ENCODE measurements at regions not wholly inside any gene's neighbourhood (a gene's known extent, or its start where the extent isn't known, plus 50 kb on each side); places are given as distances from the start of the nearest gene placed in this dataset.
"Not testable (repeated sequence)": the region's sequence is repeated elsewhere in the genome, so short reads cannot be mapped to it uniquely, and the experiment has no call there.

DNA sequence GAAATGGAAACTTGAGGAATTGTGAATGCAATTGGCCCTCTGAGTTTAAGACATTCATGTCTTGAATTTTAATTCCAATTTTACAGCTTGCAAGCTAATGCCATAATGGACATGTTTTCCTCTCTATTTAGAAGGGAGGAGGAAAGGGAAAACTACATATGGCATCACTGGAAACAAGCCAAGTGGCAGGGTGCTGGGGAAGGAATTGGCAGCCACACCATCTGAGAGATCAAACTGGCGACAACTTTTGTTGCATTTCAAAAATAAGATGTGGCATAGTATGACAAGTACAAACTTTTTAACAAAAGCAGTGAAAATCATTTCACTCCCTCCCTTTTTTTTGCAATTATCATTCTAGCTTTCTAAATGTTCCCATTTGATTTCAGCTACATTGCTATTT, 615.6 kb downstream of the CENPC start:
- no peak for DNase-seq (ENCODE audit: low read depth in 2 of 2)

DNA sequence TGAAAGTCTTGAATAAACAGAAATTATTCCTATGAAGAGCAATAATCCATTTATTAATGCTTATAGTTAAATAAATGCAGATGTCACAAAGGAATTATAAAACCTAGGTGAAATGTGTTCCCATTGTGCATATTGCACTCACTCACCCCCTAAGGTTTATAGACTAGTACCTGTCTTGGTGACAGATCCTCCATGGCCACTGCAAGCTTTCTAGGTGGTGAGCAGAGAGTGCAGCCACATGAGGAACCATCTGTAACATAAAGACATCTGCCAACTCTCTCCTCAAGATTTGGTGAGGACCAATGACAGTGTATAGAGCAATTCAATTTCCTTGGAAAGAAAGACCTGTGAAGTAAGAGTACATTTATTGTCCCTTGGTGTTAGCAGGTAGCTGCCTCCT, 616.4 kb downstream of the CENPC start:
- not testable (repeated sequence) for DNase-seq (ENCODE audit: low read depth in 2 of 2)

DNA sequence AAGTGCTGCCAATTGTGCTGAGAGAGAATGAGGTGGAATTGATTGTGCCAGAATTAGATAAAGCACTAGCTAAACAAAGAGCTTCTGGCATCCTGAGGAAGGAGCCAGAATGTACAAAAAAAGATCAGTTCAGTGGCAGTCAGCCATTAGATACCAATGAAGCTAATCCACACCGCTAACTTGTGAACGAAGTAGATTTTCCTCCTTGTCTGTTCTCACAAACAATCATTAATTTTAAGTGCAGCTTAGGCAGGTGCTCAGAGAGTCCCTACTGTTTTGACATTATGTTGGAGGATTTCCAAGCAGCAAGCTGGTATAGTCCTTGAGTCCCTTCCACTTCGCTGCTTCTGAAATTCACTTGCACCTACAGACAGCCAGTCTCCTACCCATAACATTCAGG, 617.4 kb downstream of the CENPC start:
- no peak for DNase-seq (ENCODE audit: low read depth in 2 of 2)

DNA sequence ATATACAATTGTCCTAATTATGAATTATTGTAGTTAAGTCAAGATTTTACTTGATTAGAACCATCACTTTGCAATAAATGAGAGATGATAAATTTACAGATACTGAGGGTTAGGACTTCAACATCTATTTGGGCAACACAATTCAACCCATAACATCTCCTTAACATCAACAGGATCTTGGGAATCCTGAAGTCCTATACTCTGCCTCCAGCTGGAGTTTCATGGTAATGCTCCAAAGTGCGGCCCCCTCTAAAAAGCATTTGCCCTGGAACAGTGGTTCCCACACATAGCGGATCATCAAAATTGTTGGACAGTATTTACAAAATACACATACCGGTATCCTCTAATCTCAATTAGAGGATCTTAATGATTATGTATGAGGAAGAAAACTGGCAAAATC, 618.6 kb downstream of the CENPC start:
- no peak for DNase-seq (ENCODE audit: low read depth in 2 of 2)

DNA sequence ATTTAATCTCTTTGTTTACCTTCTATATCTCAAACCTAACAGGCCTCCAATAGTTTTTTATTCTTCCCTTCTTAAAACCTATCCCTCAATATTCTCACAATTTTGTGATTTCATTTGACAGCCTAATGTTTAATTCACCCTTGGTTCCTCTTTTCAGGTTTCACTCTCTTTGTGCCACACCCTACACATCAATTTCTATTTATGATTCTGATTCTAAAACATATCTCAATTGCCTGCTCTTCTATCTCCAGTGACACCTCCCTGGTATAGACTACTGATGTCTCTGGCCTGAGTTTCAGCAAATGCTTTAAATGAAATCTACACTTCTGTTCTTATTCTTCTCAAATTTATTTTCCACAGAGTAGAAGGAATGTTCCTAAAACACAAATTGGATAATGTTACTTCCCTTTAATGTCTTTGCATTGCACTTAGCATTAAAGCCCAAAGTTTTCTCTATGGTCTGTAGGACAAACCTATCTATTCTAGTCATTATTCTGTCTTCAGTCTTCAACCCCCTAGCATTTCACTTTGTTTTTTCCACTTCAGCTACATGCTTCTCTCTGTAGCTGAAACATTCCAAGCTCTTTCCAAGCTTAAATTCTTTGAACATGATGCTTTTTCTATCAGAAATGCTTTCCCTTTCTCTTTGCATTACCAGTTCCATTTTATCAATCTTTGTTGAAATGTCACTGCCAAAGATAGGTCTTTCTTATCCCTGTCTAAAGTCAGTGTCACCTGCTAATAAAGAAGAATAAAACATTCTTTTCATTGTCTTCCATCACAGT, 622.0 kb downstream of the CENPC start:
- DNase-seq (ENCODE audit: low read depth in 2 of 2): no peak

DNA sequence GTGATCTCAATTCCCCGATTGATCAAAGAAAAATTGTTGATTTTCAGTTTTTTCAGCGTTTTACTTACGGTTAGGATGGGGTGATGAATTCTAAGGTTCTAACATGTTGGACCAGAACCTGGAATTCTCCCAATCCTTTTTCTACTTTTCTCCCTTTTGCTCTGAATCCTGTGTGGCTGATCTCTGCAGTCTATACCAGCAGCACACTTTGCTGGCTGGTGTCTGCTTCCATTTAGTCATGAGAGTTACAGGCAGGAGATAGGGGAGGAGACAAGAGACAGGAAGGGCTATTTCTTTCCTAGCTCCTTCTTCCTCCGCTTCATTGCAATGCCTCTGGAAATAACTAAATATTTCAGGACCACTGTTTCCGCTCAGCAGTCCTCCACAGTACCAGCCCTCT, 623.9 kb downstream of the CENPC start:
- no peak for DNase-seq (ENCODE audit: low read depth in 2 of 2)

DNA sequence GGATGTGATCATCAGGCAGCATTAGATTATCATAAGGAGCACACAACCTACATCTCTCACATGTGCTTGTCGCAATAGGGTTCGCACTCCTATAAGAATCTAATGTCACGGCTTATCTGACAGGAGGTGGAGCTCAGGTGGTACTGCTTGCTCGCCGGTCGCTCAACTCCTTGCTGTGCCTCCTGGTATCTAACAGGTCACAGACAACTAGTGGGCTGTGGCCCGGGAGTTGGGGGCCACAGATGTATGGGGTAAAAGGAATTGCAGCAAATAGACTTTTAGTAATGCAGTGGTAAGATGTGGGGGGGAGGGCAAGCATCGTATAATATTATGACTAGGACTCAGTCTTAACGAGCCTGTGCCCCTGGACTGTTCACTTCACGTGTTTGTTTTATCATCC, 624.8 kb downstream of the CENPC start:
- no peak for DNase-seq (ENCODE audit: low read depth in 2 of 2)

DNA sequence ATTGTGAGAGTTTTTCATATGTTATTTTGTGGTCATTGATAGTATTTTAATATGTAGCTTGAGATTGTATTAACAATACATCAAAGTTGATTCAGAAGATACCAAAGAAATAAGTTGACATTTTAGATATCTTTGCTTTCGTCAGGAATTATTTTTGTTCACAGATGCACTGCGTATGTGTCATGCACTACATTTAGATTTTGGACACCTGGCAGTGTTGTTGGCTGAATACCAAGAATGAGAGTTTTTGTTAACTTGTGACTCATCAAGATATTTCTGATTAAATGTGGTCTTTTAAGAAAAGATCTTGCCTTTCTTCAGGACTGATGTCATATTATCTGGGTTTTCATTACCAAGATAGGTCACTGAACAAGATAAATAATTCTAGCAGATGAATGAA, 633.4 kb downstream of the CENPC start:
- no peak for DNase-seq (ENCODE audit: low read depth in 2 of 2)

DNA sequence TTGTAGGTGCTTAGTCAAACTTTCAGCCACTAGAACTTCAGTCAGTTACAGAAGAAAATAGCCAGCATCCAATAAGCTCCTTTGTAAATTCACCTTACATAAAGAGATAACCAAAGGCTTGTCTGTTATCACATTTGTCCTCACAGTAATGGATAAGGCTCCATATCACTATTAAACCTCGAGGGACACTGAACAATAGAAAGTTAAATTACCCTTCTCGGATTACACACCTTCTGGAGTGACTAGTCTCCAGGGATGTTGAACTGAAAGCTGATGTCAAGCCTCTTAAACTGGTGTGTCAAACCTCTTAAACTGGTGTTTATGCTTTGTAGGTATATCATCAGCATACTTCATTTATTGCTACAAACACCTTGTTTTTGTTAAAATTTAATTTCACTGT, 639.0 kb downstream of the CENPC start:
- no peak for DNase-seq (ENCODE audit: low read depth in 2 of 2)

DNA sequence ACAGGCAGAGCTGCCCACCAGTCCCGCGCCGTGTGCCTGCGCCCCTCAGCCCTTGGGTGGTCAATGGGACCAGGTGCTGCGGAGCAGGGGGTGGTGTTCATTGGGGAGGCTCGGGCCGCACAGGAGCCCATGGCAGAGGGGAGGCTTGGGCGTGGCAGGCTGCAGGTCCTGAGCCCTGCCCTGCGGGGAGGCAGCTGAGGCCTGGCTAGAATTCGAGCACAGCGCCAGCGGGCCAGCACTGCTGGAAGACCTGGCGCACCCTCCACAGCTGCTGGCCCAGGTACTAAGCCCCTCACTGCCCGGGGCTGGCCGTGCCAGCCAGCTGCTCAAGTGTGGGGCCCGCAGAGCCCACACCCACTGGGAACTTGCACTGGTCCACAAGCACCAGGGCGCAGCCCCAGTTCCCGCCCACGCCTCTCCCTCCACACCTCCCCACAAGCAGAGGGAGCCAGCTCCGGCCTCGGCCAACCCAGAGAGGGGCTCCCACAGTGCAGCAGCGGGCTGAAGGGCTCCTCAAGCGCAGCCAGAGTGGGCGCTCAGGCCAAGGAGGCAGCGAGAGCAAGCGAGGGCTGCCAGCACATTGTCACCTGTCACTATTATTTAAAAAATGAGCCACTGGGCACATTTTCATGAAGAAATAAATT, 645.8 kb downstream of the CENPC start:
- DNase-seq (ENCODE audit: low read depth in 2 of 2): no peak

DNA sequence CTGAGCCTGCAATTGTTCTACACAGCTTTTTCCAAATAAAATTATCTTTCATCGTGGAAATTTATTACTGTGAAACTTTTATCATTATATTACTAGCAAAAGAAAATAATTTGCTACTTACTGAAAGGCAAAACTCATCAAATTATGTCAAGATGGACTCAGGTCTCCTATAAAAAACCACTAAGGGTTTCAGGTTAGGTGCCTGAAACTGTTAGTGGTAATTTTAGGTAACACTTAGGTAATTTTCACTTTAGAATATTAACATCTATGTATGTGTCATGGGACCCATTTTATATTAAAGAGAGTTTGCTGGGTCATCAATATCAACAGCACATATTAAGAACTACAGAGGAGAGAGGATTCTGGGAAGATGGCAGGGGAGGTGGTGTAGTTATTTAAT, 651.5 kb downstream of the CENPC start:
- no peak for DNase-seq (ENCODE audit: low read depth in 2 of 2)

DNA sequence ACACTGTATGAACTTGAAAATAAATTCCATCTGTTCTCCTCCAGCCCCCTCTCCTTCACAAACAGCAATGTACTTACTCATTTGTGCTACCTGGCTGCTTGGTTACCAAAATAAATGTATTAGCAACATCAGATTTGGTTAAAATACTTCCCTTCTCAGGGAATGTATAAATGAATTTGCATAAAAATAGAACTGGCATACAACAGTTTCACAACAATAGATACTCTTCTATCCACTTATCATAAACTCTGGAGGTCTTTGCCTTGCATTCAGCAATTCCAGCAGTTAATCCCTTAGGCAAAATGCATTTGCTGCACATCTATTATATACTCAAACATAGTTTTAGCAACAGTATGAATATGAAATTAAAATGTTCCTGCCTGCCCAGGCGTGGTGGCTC, 658.2 kb downstream of the CENPC start:
- DNase-seq (ENCODE audit: low read depth in 2 of 2): no peak

DNA sequence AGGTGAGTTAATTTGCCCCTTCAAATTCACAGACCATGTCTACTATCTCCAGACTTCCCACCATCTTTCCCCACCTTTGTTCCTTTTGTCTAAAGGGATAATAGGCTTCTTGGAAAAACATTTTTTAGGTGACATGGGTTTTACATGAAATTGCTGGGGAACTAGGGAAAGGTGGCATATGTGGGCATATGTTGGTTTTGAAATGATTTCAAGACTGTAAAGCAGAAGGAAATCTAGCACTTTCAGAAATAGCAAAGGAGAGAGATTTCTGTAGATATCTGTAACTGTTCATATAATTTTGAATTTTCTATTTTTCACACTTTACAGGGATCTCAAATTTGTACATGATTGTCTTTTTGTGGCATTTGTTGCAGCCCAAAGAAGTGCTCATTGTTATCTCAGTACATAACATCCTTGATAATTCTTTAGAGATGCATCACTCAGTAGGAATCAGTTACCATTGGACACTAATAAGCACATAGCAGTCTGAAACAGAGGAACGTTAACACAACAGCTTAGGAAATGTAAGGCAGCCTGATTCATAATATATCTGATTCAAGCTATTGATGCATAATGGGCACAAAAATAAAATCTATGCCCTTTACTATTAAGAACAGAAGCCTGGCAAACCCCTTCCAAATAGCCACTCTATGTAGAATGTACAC, 659.7 kb downstream of the CENPC start:
- no peak for DNase-seq (ENCODE audit: low read depth in 2 of 2)

DNA sequence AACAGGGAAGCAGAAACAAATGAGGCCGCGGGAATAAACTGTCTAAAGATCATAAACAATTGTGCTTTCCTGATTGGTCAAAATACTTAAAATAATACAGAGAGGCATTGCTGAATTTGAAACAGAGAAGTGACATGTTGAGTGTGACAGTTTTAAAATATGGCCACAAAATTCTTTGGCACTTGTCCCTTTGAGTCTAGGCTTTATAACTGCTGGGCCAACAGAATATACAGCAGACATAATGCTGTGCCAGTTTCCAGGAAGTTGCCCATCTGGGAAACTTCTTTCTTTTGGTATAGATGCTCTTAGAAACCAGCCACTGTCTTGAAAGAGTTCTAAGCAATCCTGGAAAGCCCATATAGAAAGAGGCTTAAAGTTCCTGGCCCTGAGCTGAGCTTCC, 668.4 kb downstream of the CENPC start:
- no peak for DNase-seq (ENCODE audit: low read depth in 2 of 2)

DNA sequence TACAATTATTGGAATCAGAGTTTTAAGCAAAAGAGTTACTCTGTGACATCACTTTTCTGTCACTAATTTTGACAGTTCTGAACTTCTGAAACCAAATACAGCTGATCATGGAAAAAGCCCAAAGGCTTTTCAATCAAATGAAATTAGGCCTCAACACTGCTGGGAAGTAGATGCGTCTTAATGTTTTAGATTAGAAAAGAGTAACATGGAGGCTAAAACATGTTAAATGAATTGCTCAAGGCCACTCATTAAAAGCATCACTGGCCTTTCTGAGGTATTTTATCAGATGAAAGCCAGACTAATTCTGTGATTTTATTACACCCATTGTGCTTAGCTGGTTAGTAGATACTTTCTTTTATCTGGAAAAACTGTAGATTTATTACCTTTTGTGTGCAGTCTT, 672.6 kb downstream of the CENPC start:
- DNase-seq (ENCODE audit: low read depth in 2 of 2): no peak

DNA sequence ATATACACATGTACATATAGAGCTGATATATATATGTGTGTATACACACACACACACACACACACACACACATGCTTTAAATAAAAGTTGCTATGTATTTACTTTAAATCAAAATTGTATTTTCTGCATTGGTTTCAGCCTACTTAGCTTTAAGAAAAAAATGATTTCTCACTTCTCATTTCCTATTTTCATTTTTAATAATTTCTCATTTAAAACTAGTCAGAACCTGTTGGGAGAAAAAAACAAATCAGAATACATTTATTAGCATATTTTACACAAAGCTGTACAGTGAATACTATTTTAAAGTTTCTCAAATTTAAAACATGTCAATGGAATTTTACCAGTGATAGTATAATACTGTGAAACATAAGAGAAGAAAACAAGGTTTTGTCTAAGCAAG, 681.8 kb downstream of the CENPC start:
- no peak for DNase-seq (ENCODE audit: low read depth in 2 of 2)

DNA sequence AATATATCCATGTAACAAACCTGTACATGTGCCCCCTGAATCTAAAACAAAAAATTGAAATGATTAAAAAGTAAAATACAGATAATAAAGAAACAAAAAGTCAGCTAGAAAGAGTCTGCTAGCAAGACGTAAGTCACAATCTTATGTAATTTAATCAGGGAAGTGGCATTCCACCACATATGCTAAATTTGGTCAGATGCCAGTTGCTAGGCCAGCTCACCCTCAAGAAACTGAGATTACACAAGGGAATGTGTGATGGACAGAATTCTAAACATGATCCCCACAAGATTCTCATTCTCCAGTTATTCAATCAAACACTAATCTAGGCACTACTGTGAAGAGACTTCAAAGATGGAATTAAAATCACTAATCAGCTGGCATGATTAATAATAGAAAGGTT, 689.3 kb downstream of the CENPC start:
- DNase-seq (ENCODE audit: low read depth in 2 of 2): no peak

DNA sequence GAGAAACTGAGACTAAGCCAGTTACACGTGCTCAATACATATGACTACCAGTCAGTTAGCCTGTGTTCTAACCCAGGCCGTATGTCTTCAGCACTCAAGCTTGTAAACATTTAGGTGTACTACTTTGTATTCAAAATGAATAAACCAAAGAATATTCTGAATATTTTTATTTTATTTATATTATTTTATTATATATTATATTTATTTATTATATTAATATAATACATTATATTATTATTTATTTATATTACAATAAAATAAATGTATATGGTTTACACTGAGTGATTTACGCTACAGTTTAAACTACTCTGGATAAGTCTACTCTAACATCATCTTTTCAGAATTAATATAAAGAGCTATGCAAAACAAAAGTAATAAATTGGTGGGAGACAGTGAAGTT, 691.5 kb downstream of the CENPC start:
- DNase-seq (ENCODE audit: low read depth in 2 of 2): no peak

DNA sequence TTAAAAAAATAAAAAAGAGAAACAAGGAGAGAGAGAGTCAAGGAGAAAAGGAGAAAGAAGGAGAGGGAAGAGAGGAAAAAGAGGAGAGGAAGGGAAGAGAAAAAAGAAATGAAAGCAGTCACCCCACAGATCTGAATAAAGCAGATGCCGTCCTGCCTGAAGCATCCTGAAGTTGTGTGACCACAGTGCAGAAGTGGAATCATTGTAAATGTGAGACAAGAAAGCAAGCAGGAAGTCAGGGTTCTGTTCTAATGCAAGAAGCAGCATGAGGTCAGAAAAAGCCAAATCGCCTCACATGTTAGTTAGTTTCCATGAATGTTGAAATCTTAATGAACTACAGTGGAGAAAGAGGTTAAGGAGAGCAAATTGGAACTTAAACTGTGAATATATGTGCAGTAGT, 692.5 kb downstream of the CENPC start:
- no peak for DNase-seq (ENCODE audit: low read depth in 2 of 2)

DNA sequence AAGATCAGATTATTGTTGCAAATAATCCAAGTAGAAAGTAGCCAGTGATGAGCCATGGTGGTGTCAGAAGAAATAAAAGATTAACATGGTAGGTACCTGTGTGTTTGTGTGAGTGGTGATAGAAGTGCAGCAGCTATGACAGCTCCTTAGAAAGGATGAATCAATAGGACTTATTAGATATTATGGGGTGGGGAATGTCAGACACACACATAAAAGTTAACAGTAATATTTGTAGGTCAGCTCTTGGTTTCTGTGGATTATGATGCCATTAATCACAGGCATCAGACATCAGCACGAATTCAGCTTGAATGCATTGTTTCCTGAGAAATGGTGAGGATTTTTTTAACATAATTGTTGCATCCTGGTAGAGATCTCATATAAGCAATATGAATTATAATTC, 695.7 kb downstream of the CENPC start:
- no peak for DNase-seq (ENCODE audit: low read depth in 2 of 2)

DNA sequence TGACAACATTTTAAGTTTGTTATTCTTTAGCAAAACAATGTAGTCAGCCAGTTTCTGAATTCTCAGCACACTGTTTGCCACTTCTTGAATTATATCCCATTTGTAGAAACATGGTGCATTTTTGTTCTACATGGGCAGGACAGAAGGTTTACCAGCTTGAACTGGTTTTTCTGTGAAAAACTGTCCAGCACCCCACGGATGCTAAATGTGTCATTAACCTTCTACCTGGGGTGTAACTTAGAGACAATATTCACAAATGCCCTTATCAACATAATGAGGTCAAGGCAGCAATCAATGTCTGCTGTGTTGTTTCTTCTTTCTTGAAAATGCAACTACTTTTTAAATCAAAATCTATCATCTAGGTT, 702.6 kb downstream of the CENPC start:
- no peak for DNase-seq (ENCODE audit: low read depth in 2 of 2)

DNA sequence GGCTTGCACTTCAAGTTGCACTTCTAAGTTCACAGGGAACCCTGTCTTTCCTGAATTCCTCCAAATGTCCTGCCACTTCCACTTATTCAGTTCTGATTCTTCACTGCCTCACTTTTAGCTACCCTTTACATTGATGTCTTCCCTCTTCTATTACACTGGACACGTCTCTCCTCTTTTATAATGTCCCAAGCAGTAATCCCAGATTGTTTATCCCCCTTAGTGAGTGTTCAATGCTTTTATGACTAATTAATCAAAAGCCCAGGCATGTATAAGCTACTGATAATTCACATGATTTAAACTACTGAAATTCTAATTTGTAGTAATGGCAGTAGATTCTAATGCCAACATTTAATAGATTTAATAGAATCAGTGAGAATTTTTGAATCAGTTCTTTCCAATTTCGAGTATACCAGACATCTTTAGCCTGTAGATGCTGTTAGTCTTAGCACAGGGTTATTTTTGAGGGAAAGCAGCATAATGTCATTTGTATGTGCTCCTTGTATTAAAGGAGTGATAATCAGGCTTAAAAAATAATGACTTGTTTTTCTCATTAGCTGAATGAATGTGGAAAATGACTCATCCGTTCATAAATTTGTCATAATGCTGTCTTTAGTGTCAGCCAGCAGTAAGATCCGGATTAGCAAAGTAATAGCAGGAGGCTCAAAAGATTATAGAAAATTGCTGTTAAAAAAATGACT, 703.1 kb downstream of the CENPC start:
- DNase-seq (ENCODE audit: low read depth in 2 of 2): no peak

DNA sequence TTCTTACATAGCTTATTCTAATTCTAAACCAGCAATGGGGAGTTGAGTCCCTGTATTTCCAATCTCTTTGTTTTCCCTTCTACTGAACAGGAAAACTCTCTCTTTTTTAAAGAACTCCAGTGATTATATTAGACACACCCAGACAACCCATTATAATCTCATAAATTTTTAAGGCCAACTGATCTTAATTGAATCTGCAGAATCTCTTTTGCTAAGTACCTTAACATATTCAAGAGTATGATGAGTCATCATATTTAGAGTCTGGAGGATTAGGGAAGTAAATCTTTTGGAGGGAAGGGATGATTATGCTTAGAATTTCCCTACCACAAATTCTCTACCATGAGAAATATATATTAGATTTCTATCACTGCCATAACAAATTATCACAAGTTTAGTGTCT, 705.1 kb downstream of the CENPC start:
- DNase-seq (ENCODE audit: low read depth in 2 of 2): no peak
